GM18861 (cell line): ENCODE measurements at regions not wholly inside any gene's neighbourhood (a gene's known extent, or its start where the extent isn't known, plus 50 kb on each side); places are given as distances from the start of the nearest gene placed in this dataset.

ENCODE experiments used
- ATAC-seq: cut with Tn5 transposase; IDR thresholded peaks from one replicate; pipeline ENCODE4 v1.9.1; 2021; ENCODE audit not compliant: unreplicated experiment

- no peak for ATAC-seq
These were observed 91.8 kb upstream of the ST6GAL2 start for GRCh38 chr2:106977717-106978116.

- ATAC-seq: no peak
These were observed 92.7 kb upstream of the ST6GAL2 start for GRCh38 chr2:106978647-106979046.

GRCh38 chr2:106981491-106981890, 95.5 kb upstream of the ST6GAL2 start:
- no peak for ATAC-seq

- no peak for ATAC-seq
These were observed 96.4 kb upstream of the ST6GAL2 start for GRCh38 chr2:106982350-106982749.

GRCh38 chr2:106983305-106983704, 97.3 kb upstream of the ST6GAL2 start:
- ATAC-seq: no peak

- no peak for ATAC-seq
These were observed 102.4 kb upstream of the ST6GAL2 start for GRCh38 chr2:106988361-106988760.

- no peak for ATAC-seq
These were observed 104.3 kb upstream of the ST6GAL2 start for GRCh38 chr2:106990297-106990696.

GRCh38 chr2:106991866-106992265, 105.9 kb upstream of the ST6GAL2 start:
- no peak for ATAC-seq

- no peak for ATAC-seq
These were observed 109.6 kb upstream of the ST6GAL2 start for GRCh38 chr2:106995556-106995955.

GRCh38 chr2:106996171-106996769, 110.3 kb upstream of the ST6GAL2 start:
- ATAC-seq: no peak

- no peak for ATAC-seq
These were observed 111.2 kb upstream of the ST6GAL2 start for GRCh38 chr2:106997204-106997603.

- no peak for ATAC-seq
These were observed 115.1 kb upstream of the ST6GAL2 start for GRCh38 chr2:107001062-107001461.

GRCh38 chr2:107001551-107001950, 115.6 kb upstream of the ST6GAL2 start:
- ATAC-seq: no peak

GRCh38 chr2:107001964-107002696, 116.2 kb upstream of the ST6GAL2 start:
- no peak for ATAC-seq

- ATAC-seq: no peak
These were observed 116.8 kb upstream of the ST6GAL2 start for GRCh38 chr2:107002735-107003134.

- ATAC-seq: no peak
These were observed 119.9 kb upstream of the ST6GAL2 start for GRCh38 chr2:107005853-107006252.

GRCh38 chr2:107006836-107007235, 120.9 kb upstream of the ST6GAL2 start:
- ATAC-seq: no peak

- ATAC-seq: no peak
These were observed 122.0 kb upstream of the ST6GAL2 start for GRCh38 chr2:107007927-107008326.

- ATAC-seq: no peak
These were observed 122.9 kb upstream of the ST6GAL2 start for GRCh38 chr2:107008843-107009242.

- no peak for ATAC-seq
These were observed 123.3 kb upstream of the ST6GAL2 start for GRCh38 chr2:107009275-107009674.

- ATAC-seq: no peak
These were observed 126.8 kb upstream of the ST6GAL2 start for GRCh38 chr2:107012714-107013306.

- ATAC-seq: no peak
These were observed 127.9 kb upstream of the ST6GAL2 start for GRCh38 chr2:107013884-107014283.
